GM12874 (cell line): ENCODE measurements at regions not wholly inside any gene's neighbourhood (a gene's known extent, or its start where the extent isn't known, plus 50 kb on each side); places are given as distances from the start of the nearest gene placed in this dataset.

Experiments
- TF ChIP-seq, protein P1 (sequence below): IDR thresholded peaks from 2 replicates; pipeline ENCODE4 v1.5.1; 2011; ENCODE audit warnings: low read depth, mild to moderate bottlenecking, control low read depth, low read length, moderate library complexity; ENCODE audit not compliant: insufficient read depth

DNA sequence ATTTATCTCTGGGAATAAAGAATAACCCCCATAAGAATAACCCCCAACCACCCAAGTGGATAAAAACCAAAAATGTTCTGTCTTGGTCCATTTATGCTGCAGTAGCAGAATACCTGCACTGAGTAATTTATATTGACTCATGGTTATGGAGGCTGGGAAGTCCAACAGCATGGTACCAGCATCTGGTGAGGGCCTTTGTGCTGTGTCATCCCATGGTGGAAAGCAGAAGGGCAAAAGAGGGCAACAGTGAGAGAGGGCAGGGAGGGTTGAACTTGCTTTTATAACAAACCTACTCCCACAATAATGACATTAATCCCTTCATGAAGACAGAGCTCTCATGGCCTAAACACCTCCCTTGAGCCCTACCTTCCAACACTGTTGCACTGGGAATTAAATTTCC is 133.7 kb downstream of the ERMARD start:
- TF ChIP-seq, protein P1, sequence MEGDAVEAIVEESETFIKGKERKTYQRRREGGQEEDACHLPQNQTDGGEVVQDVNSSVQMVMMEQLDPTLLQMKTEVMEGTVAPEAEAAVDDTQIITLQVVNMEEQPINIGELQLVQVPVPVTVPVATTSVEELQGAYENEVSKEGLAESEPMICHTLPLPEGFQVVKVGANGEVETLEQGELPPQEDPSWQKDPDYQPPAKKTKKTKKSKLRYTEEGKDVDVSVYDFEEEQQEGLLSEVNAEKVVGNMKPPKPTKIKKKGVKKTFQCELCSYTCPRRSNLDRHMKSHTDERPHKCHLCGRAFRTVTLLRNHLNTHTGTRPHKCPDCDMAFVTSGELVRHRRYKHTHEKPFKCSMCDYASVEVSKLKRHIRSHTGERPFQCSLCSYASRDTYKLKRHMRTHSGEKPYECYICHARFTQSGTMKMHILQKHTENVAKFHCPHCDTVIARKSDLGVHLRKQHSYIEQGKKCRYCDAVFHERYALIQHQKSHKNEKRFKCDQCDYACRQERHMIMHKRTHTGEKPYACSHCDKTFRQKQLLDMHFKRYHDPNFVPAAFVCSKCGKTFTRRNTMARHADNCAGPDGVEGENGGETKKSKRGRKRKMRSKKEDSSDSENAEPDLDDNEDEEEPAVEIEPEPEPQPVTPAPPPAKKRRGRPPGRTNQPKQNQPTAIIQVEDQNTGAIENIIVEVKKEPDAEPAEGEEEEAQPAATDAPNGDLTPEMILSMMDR = no peak

DNA sequence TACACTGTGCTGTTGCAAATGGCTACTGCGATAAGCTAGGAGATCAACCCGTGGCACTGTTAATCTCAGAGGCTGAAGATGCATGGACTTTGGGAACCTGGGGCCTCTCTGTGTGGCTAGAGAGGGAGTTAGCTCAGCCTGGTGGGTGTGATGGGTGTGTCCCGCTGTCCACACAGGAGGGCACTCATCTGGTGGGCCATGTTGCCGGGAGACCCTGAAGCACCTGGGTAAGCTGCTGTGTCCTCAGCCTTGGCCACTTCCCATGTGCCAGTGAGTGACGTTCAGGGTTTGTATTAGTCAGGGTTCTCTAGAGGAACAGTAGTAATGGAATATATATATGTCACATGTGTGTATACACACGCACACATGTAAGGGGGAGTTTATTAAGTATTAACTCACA is 132.7 kb downstream of the ERMARD start:
- TF ChIP-seq, protein P1 = no peak

DNA sequence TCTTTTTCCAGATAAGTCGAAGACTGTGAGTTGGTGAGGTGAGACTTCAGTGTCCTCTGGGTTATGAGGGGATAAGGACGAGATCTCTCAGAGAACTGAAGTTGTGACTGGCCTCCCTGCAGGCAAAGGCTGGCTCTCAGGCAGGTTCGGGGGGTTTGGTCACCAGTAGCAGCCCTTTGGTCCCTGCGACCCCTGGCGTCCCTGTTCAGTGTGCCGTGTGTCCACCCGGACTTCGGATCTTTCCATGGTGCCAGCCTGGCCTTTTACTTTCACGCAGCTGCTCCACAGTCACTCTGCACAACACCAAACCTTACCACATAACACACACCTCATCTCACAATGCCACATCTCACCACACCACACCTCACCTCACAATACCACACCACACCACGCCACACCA is 131.9 kb downstream of the ERMARD start:
- TF ChIP-seq, protein P1 = no peak

DNA sequence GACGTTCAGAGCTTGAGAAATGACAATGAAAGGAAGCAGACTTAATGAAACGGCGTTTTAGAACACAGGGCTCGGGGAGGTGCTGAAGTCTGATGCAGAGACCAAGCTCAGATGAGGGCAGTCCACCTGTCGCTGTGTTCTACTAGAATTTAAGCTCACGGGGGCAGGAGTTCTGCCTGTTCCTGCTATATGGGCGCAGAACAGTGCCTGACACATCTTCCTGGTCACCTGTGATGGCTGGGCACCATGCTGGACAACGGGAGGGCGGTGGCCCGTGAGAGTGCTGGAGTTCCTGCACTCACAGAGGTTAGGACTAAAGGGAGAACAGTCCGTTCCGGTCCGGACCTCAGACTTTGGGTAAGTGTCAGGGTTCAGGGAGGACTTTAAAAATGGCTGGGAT is 130.6 kb downstream of the ERMARD start:
- TF ChIP-seq, protein P1 = no peak

DNA sequence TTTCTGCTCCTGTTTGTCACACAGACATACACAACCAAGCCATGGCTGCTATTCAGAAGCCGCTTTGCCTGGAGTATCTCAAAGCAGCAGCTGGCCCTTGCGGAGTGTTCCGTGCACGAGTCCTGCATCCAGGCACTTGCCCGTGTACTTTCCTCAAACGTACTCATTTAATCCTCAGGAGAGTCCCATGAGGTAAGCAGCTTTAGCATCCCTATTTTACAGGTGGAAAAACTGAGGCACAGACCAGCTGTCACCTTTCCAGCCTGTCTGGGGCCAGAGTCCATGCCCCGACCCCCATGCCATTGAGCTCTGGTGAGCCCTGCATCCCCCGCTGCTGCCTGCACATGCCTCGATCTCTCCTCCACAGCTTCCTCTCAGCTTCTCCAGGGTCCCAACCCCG is 130.0 kb downstream of the ERMARD start:
- TF ChIP-seq, protein P1 = no peak

DNA sequence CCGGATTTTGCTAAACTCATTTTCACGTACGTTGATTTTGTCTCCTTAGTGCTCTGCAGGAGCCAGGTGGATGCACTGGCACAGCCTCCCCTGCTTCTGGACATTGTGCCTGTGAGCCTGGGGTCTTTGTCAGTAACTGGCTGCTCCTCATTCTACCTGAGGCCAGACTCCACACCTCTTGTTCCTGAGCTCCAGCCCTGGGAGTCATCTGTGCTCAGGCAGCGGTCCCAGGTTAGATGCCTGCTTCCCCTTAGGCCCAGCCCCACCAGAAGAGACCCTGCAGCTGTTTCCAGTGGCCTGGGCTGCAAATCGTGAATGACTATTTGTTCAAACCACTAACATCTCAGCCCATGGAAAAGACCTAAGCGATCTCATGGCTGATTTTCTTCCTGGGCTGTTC is 129.1 kb downstream of the ERMARD start:
- TF ChIP-seq, protein P1 = no peak

DNA sequence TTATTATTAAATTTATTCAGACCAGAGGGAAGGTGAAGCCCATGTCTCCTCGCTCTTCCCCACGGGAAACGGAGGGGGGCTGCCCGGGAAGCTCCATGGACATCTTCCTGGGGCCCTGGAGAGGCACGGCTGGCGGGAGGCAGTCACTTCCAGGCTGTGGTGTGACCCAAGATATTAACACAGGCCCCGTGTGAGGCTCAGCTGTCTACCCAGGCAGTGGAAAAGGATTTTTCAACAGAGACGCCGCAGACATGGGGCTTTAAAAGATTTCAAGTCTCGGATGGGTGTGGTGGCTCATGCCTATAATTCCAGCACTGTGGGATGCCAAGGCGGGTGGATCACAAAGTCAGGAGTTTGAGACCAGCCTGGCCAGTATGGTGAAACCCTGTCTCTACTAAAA is 117.9 kb downstream of the ERMARD start:
- TF ChIP-seq, protein P1 = no peak

DNA sequence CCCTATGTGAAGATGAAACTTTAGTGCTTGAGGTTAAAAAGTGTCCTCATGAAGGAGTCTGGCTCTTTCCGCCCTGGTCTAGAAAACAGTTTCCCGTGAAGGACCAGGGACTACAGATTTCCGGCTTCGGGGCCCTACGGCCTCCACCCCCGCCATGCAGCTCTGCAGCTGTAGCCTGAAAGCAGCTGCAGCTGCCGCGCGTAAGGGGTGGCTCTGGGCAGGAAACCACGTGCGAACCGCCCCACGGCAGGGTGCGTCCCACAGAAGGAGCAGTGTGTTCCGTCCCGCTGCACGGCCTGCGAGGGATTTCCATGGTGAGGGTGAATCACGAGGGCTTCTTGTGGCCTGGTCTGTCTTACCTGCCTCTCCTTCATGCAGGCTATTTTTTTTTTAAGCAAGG is 117.0 kb downstream of the ERMARD start:
- TF ChIP-seq, protein P1 = no peak
